Duodenal mucosa (tissue), 2 donors: ENCODE measurements at regions not wholly inside any gene's neighbourhood (a gene's known extent, or its start where the extent isn't known, plus 50 kb on each side); places are given as distances from the start of the nearest gene placed in this dataset.
"Not testable (repeated sequence)": the region's sequence is repeated elsewhere in the genome, so short reads cannot be mapped to it uniquely, and the experiment has no call there.

Experiments
- H3K27ac ChIP-seq: one replicate; pipeline ENCODE4 v1.7.0; 2013; ENCODE audit warnings: low read depth, low read length
- H3K27me3 ChIP-seq, 2 donors: one replicate each; pipeline ENCODE4 v1.7.0; 2013; ENCODE audit warnings: low read length in 2 of 2, control low read depth in 1 of 2; ENCODE audit not compliant: insufficient read depth in 2 of 2, control insufficient read depth in 1 of 2
- H3K36me3 ChIP-seq, 2 donors: one replicate each; pipeline ENCODE4 v1.7.0; 2013; ENCODE audit warnings: low read length in 2 of 2, control low read depth in 1 of 2; ENCODE audit not compliant: insufficient read depth in 2 of 2, control insufficient read depth in 1 of 2
- H3K4me1 ChIP-seq, 2 donors: one replicate each; pipeline ENCODE4 v1.7.0; 2013; ENCODE audit warnings: low read length in 2 of 2, control low read depth in 1 of 2; ENCODE audit not compliant: insufficient read depth in 2 of 2, control insufficient read depth in 1 of 2
- H3K4me3 ChIP-seq, 2 donors: one replicate each; pipeline ENCODE4 v1.7.0; 2013; ENCODE audit warnings: low read length in 2 of 2, low read depth in 1 of 2
- H3K9ac ChIP-seq, 2 donors: one replicate each; pipeline ENCODE4 v1.7.0; 2013; ENCODE audit warnings: low read length in 2 of 2, low read depth in 1 of 2
- H3K9me3 ChIP-seq, 2 donors: one replicate each; pipeline ENCODE4 v1.7.0; 2013; ENCODE audit warnings: low read length in 2 of 2, control low read depth in 1 of 2; ENCODE audit not compliant: control insufficient read depth in 1 of 2

GRCh38 chr12:67080637-67081036 lies 188.5 kb upstream of the CAND1 start:
- no peaks in the 10 kb centered on the region for H3K9me3 ChIP-seq
- H3K4me3 ChIP-seq: no peak overlapping the region
- H3K4me1 ChIP-seq: no peaks in the 10 kb centered on the region
- no peak overlapping the region for H3K27ac ChIP-seq
- H3K36me3 ChIP-seq: no peaks in the 10 kb centered on the region
- H3K27me3 ChIP-seq: no peaks in the 10 kb centered on the region
- no peak overlapping the region for H3K9ac ChIP-seq

GRCh38 chr12:67082221-67082620 lies 186.9 kb upstream of the CAND1 start:
- Histone ChIP-seq H3K36me3 (no peaks in the 10 kb centered on the region), H3K27me3 (no peaks in the 10 kb centered on the region), H3K27ac (no peak overlapping the region), H3K9ac (no peak overlapping the region), H3K4me3 (no peak overlapping the region), H3K4me1 (no peaks in the 10 kb centered on the region), H3K9me3 (no peaks in the 10 kb centered on the region)

GRCh38 chr12:67085699-67086098 lies 183.5 kb upstream of the CAND1 start:
- H3K9ac ChIP-seq: no peak overlapping the region
- no peak overlapping the region for H3K27ac ChIP-seq
- H3K27me3 ChIP-seq: no peaks in the 10 kb centered on the region
- H3K9me3 ChIP-seq: no peaks in the 10 kb centered on the region
- no peaks in the 10 kb centered on the region for H3K36me3 ChIP-seq
- H3K4me3 ChIP-seq: no peak overlapping the region
- H3K4me1 ChIP-seq: no peaks in the 10 kb centered on the region

- Histone ChIP-seq H3K27me3 (no peaks in the 10 kb centered on the region), H3K9ac (no peak overlapping the region), H3K27ac (no peak overlapping the region), H3K36me3 (no peaks in the 10 kb centered on the region), H3K4me1 (no peaks in the 10 kb centered on the region), H3K9me3 (no peaks in the 10 kb centered on the region), H3K4me3 (no peak overlapping the region)
Observed at GRCh38 chr12:67086116-67086515, 183.0 kb upstream of the CAND1 start.

GRCh38 chr12:67088401-67089118 lies 180.6 kb upstream of the CAND1 start:
- Histone ChIP-seq H3K36me3 (no peaks in the 10 kb centered on the region), H3K27me3 (no peaks in the 10 kb centered on the region), H3K27ac (no peak overlapping the region), H3K4me1 (no peaks in the 10 kb centered on the region), H3K4me3 (no peak overlapping the region), H3K9me3 (no peaks in the 10 kb centered on the region), H3K9ac (no peak overlapping the region)

- H3K27me3 ChIP-seq: no peaks in the 10 kb centered on the region
- no peaks in the 10 kb centered on the region for H3K9me3 ChIP-seq
- no peak overlapping the region for H3K27ac ChIP-seq
- no peaks in the 10 kb centered on the region for H3K36me3 ChIP-seq
- no peaks in the 10 kb centered on the region for H3K4me1 ChIP-seq
- H3K9ac ChIP-seq: no peak overlapping the region
- H3K4me3 ChIP-seq: no peak overlapping the region
Observed at GRCh38 chr12:67091204-67091603, 178.0 kb upstream of the CAND1 start.

- H3K9ac ChIP-seq: no peak overlapping the region
- no peaks in the 10 kb centered on the region for H3K9me3 ChIP-seq
- no peaks in the 10 kb centered on the region for H3K36me3 ChIP-seq
- no peaks in the 10 kb centered on the region for H3K4me1 ChIP-seq
- H3K27ac ChIP-seq: no peak overlapping the region
- H3K27me3 ChIP-seq: no peaks in the 10 kb centered on the region
- H3K4me3 ChIP-seq: no peak overlapping the region
Observed at GRCh38 chr12:67091678-67092077, 177.5 kb upstream of the CAND1 start.

- H3K4me1 ChIP-seq, H3K9me3 ChIP-seq, H3K27ac ChIP-seq, H3K9ac ChIP-seq, H3K27me3 ChIP-seq, H3K36me3 ChIP-seq, H3K4me3 ChIP-seq: not testable (repeated sequence)
Observed at GRCh38 chr12:67092934-67093333, 176.2 kb upstream of the CAND1 start.

GRCh38 chr12:67096533-67097318 lies 172.4 kb upstream of the CAND1 start:
- Histone ChIP-seq H3K4me3 (no peak overlapping the region), H3K36me3 (no peaks in the 10 kb centered on the region), H3K9me3 (no peaks in the 10 kb centered on the region), H3K27me3 (no peaks in the 10 kb centered on the region), H3K27ac (no peak overlapping the region), H3K4me1 (no peaks in the 10 kb centered on the region), H3K9ac (no peak overlapping the region)

GRCh38 chr12:67099858-67100257 lies 169.3 kb upstream of the CAND1 start:
- H3K27me3 ChIP-seq: no peaks in the 10 kb centered on the region
- H3K27ac ChIP-seq: no peak overlapping the region
- no peaks in the 10 kb centered on the region for H3K9me3 ChIP-seq
- no peak overlapping the region for H3K4me3 ChIP-seq
- no peak overlapping the region for H3K9ac ChIP-seq
- H3K4me1 ChIP-seq: no peaks in the 10 kb centered on the region
- no peaks in the 10 kb centered on the region for H3K36me3 ChIP-seq
